ENCODE measurements at regions not wholly inside any gene's neighbourhood (a gene's known extent, or its start where the extent isn't known, plus 50 kb on each side); places are given as distances from the start of the nearest gene placed in this dataset.

DNA sequence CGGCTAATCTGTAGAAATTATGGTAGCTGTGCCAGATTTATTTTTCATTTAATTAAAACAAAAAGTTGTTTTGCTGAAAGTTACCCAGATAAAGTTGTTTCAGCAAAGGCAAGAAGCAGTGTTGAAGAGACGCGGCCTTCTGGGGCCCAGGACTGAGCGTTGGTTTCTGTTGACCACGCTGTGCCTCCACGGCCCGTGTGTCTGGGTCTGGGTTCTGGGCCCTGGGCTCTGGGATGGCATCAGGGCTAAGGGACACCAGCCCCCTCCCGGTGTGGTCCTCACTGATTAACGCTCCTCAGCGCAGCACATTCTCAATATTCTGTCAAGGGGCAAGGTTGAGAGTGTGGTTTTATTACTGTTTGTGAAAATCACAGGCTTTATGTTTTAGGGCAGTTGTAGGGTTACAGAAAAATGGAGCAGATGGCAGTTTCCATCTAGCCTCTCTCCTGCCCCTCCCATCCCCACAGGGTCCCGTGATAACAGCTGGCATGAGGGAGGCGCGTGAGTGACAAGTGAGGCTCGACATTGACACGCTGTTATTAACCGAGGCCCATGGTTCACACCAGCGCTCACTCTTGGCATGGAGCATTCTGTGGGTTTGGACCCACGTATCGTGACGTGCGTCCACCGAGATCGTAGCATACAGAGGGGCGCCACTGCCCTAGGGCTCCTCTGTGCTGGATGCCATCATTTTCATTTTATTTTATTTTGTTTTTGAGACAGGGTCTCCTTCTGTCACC lies 1231.4 kb downstream of the BRD1 start:
- no peak for DNase-seq (ENCODE audit: low spot score)

DNA sequence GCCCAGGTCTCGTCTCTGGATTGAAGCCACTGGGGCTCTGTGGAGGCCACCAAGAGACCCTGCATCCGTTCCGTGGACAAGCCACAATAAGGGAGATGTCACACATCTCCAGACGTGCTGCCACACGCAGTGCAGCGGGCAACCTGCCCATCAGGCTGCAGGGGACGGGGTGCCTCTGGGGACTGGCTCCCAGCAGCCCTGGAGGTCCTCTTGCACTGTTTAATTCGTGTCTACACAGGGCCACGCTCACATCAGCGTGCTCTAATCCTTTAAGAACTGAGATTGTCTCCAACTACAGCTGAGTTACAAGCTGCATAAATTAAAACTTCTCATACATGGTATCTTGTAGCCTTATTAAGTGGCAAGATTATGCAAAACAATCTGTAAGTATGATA lies 1232.2 kb downstream of the BRD1 start:
- DNase-seq (ENCODE audit: low spot score): no peak

DNA sequence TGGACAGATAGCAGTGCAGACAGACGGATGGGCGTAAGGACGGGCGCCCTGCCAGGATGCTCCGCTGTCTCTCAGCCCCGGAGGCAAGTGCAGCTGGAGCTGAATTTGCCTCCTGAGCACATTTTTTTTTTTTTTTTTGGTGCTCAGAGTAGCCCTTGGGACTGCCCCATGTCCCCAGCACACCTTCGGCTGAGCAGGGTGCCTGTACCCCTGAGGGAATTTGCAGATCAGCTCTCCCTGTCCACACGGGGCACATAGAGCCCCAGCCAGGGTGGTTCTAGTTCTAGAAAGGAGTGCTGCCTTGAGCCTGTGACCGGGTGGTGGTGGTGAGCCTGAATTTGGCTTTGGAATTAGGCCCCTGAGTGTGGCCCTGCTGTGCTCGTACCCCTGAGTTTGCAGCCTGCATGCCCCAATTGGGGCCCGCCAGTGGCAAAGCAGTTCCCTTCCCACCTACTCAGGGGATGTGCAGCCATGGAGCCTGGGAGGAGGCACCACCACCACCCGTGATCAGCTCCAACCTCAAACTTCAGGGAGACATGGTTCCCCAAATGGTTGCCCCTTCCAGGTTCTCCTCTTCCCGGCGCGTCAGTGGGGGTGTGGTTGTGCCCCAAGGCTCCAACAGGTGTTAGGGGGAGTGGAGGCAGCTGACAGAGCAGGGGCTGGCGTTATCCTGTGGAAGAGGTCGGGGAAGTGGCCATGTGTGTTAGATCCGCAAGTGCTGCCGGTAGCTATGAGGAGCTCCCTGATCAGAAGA lies 1232.7 kb downstream of the BRD1 start:
- no peak for DNase-seq (ENCODE audit: low spot score)

DNA sequence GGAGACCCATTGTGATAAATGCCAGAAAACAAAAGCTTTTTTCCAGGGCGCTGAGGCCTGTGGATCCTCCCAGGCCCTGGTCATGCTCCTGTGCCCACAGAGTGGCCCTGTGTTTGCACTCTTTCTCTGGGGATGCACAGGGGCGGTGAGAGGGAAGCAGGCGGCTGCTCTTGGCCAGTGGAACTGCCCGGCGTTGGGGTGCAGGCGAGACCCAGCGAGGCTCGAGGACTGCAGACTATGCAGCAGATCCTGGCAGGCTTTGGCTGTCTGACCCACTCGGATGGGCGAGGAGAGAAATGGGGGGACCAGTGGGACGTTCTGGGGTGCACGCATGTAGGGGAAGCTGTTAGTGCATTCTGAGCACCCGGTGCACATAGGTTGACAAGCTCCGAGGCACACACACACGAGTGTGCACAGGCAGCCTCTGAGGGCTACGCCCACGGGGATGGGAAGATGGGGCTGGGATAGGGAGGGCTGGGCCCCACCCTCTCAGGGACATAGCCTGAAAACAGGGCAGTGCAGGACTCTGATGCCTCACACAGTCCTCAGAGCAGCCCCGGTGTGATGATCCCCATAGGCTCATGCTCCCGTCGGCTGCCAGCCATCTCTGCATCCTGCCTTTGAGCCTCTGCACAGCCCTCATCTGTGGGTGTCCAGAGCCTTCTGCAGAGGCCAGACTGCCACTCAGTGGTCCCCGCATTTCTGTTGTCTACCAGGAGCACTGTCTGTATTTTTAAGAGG lies 1233.5 kb downstream of the BRD1 start:
- no peak for DNase-seq (ENCODE audit: low spot score)

DNA sequence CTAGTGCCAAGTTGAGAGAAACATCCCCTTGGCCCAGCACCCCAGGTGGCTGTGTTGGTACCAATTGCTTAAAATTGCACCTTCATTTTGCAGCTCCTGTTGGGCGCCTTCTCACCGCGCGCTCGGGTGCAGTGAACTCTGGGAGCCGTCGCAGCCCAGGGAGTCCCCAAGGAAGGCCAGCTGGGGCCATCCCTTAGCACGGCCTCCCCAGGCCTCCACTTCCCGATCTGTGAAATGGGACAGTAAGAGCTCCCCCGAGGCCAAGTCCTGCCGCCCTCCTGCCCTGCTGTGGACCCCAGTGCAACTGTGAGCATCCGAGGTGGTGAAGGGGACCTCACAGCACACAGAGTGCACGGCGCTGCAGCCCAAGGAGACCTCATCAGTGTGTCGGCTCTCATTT lies 1234.1 kb downstream of the BRD1 start:
- DNase-seq (ENCODE audit: low spot score): no peak

DNA sequence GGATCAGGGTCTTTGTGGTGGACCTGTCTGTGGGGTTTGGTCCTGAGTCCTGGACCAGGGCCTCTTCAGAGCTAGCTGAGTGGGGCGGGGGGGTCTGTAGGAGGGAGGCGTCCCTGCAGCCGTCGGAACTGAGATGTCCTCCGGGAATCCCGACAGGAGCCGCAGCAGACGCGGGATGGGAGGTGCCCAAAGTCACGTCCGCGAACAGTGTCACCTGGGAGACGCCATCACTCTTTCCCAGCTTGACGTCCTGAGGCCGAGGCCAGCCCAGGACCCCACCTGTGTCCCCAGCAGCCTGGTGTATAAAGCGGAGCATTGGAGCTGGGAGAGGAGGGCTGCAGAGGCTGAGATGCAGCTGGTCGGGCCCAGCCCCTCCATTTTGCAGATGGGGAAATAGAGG lies 1234.7 kb downstream of the BRD1 start:
- no peak for DNase-seq (ENCODE audit: low spot score)

DNA sequence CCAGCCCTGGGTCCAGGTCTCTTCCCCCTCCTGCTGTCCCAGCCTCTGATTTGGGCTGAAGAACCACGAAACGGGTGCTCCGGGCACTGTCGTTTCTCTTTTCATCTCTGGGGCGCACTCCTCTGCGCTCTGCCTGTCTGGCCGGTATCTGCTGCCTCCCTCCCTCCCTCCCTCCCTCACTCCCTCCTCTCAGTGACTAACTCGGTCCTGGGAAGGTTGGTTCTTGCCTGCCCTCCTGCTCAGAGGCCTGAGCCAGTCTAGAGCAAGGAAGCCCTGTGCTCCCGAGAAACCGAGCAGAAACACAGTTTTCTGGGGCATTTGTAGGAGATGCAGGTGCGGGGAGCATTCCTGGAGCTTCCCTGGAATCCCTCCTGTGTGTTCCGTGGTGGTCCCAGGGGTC lies 1235.2 kb downstream of the BRD1 start:
- DNase-seq (ENCODE audit: low spot score): no peak

DNA sequence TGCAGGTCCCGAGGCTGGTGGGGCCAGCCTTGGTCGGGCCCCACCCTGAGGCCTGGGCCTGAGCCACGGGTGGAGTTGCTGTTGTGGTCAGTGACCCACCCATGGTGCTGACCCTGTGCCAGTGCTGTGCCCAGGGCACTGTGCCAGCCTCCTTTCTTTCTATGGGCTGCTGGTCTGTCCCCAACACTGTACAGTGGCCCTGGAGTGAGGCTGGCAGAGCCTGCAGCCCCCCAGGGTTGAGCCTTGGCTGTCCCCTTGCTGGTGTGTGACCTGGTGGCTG lies 1235.7 kb downstream of the BRD1 start:
- no peak for DNase-seq (ENCODE audit: low spot score)

DNA sequence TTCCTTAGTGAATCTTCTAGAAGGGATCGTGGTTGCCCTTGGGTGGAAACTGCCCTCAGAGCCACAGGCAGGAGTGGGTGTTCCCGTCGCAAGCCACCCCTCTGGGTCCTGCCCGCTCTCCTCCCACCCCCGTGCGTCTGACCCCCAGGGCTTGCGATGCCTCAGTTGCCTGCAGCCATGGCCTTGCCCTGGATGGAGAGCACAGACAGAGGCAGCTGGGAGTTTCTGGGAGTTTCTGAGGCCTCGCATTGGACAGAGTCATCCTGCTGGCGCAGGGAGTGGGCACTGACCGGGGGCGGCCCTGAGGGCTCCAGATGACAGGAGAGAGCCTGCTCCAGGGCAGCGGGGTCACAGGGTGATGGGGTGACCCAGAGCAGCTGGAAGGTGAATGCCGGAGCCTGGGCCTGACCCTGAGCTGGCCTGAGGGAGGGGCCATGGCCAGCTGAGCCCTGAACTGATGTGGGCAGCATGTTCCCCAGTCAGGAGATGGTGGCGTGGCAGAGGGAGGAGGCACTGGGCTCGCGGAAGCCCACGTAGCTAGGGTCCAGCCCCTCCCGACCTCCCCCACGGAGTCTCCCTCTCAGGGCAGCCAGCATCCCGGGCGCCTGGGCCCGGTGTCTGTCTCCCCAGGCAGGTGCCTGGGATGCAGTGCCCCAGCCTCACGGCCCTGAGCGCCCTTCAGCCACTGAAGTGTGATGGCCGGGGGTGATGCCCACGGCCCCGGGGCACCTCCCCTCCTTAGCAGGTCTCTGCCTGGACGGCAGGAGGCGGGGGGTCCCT lies 1236.2 kb downstream of the BRD1 start:
- DNase-seq (ENCODE audit: low spot score): no peak

DNA sequence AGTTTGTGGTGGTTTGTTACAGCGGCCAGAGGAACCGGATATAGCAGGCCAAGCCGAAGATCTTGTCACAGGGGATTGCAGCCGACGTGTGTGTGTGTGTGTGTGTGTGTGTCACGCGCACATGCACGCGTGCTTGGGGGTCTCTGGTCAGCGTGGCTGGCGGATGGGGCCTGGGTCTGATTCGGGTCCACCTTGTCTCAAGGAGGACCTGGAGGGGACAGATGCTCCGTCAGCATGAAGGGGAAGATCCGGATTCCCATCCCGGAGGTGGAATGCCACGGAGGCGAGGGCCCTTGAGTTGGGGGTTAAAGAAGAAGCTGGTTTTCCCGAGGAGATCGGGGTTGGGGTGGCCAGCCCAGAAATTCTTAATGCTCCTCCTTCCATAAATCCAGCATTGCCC lies 1237.8 kb downstream of the BRD1 start:
- no peak for DNase-seq (ENCODE audit: low spot score)

DNA sequence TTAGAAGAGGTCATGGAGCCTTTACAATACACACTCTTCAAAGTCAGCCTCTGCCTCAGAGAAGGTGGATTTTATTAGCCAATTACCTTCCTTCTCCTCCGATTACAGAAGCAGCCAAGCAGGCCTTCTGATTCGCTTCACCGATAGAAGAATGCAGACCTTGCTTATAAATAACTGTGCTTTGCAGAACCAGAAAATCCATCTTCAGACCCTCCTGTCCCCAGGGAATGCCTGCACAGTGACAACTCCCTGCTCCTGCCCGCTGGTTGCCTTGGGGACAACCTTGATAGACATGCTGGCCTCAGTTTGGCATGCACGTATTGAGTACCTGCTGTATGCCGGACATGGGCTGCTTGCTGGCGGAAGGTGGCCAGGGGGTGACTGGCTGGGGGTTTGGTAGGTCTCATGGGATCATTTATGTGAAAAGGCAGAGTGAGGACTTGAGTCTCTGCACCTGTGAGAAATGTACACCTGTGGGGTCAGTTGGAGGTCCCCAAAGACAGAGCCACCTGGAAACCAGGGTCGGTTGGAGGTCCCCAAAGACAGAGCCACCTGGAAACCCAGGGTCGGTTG lies 1238.7 kb downstream of the BRD1 start:
- DNase-seq (ENCODE audit: low spot score): no peak

DNA sequence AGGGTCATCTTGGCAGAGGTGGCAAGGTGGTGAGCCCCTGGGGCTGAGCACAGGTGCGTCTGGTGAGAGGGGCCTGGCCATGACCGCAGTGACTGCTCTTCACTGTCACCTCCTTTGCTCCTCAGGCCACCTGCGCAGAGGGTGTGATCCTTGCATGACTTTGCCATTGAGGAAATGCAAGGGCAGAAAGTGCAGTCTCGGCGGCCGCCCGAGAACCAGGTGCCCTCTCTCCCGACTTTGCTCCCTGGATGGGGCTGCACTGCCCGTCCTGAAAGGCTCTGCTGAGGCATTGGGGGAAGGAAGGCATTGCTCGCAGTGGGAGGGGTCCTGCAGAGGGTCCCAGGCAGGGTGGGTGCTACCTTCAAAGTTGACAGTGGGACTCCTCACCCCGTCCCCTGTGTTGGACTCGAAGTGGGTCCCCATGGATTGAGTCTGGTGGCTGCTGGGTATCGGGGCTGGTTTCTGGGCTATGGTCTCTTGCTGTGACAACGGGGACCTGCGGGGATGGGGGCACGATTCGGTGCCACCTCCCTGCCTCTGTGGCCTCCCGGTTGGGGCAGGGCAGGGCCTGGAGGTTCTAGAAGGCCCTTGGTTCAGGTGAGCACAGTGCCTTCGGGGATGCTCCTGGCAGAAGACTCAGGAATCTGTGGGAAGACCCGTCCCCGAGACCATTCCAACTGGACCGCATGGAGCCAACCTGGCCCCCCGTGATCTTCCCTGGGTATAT lies 1239.4 kb downstream of the BRD1 start:
- DNase-seq (ENCODE audit: low spot score): no peak

DNA sequence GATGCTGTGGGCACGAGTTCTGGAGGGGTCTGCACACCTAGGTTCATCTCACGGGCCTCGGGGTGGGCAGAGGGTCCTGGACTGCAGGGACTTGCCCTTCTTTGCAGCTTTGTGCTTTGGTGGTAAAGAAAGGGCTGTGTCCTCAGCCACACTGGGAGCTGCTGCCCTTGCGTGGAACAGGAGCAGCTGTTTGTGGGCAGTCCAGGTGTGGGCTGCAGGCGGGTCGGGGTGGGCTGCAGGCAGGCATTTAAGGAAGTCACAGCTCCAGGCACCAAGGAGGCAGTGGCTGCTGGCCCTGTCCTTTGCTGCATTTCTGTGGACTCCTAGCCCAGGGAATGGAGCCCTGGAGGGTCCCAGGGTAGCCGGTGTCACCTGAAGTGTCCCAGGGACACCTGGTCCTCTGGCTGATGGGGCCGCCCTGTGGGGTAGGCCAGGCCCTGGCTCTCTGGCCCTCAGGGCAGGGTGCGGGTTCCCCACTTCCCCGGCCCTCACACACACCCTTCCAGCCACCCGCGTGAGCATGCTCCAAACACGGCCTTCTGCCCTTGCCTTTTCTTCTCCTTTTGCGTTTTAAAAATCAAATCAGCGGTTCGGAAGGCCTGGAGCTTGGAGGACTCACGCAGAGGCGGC lies 1240.3 kb downstream of the BRD1 start:
- no peak for DNase-seq (ENCODE audit: low spot score)

DNA sequence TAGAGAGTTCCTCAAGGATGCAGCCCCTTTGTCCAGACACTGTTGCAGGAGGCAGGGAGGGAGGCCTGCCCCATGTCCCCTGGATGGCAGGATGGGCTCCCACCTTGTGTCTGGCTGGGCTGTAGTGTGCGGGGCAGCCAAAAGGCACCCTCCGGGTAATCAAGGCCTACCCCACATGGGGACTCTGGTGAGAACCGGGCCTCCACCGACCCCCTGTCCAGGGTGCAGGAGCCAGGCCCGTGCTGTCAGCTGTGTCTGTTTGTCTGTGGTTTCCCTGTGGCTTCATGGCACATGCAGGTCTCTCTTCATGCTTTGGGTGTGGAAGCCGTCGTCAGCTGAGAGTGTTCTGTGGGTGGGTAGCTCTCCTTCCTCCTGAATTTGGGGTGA lies 1240.9 kb downstream of the BRD1 start:
- no peak for DNase-seq (ENCODE audit: low spot score)

DNA sequence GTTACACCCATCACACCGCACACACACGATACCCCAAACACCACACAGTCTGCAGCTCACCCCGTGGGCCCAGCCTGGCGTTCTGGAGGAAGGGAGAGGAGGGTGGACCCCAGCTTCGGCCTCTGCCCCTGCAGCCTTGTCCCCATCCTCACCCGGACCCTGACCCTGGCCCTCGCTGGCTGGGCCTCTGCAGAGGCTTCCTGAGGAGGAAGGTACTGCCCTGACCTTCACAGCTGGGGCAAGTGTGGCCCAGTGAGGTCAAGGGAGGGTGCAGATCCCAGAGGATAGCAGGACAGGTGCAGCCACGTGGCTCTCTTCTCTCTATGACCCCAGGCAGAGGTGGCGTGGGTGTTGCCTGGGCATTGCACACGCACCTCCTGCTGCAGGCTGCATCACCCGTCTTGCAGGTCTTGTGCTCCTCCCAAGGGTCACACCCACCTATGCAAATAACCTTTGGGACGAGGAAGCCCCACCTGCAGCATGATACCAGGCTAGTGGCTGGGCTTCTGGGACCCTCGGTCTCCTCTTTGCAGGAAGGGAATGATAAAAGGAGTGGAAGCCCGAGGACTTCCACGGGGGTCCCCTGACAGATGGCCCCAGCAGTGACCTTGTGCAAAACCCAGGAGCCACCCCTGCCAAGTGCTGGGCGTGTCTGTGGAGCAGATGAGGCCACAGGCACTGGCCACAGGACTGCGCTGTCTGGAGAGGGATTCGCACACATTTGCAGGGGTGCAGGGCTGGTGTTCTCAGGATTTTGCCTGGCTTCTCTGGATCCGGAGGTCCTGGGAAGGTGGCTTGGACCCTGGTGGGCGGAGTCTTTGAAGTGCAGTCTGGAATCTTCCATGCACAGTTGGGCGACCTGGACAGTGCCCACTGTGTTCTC lies 1241.5 kb downstream of the BRD1 start:
- DNase-seq (ENCODE audit: low spot score): no peak

DNA sequence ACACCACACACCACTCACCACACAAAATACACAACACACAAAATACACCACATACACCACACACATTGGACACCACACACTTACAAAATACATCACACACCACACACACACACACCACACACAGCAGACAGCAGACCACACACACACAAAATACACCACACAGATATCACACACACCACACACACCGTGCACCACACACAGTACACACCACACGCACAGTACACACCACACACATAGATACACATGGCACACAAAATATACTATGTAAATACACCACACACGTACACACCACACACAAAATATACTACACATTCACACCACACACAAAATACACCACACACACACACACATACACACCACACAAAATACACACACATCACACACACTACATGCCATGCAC lies 1243.5 kb downstream of the BRD1 start:
- DNase-seq (ENCODE audit: low spot score): no peak

DNA sequence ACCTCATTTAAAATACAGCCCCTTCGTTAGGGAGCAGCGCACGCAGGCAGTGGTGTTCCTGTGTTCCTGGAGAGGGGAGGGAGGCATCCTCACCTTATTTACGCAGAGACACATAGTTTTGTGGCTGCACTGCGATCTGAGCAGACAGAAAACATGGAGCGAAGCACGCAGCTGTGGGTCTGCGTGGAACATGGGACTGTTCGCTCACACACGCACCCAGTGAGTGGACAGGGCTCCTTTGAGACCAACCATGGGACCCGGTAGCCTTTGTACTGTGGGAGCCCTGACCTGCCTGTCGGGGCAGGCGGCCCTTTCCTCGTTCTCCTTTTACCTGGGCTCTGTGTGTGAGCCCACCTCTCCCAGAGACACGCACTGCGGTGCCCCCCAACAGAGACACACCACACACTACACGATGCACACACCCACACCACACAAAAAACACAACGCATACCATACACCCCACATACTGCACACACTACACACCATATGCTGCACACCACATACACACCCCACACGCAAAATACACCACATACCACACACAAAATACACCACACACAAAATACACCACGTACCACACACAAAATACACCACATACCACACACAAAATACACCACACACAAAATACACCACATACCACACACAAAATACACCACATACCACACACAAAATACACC lies 1245.7 kb downstream of the BRD1 start:
- DNase-seq (ENCODE audit: low spot score): no peak

DNA sequence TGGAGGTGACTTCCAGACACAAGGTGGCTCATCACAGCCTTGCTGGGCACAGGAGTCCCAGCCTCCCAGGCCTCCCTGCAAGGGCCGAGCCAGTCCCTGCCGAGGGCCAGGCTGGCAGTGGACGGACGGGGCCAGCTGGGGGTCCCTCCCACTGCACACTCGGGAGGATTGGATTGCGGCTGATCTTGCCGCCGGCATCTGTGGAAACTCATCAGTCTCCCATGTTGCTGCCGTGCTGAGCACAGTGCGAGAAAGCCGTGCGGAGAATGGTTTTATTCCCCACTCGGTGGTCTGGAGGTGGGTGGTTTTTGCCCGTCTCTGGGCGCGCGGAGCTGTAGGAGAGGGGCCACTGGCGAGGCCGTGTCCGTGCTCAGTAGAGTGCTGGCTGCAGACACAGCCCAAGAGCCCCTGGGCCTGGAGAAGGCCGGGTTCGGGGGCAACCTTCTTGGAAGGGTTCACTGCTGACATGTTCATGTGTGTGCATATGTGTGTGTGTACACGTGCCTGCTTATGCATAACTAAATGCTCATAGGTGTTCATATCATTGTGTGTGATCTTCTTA lies 1246.4 kb downstream of the BRD1 start:
- DNase-seq (ENCODE audit: low spot score): no peak

DNA sequence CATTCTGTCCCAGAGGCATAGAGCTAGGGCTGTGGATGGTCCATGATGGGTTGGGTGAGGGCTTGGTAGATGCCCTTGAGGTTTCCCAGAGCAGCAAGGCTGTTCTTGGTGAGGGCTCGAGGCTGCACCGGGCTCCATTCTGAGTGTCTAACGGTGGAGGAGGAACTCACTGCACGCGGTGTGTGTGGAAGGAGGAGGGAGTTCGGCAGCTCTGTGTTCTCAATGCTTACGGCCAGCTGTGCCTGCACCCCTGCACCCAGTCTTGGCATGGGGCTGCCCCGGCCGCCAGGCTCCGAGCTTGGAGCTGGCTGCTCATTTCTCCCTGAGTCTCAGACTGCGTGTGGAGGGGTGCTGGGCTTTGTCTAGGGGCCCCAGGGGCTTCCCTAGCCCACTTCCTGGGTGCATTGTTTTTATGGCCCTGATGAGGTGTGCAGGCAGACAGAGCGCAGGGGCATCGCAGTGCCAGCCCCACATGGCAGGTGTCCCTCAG lies 1247.1 kb downstream of the BRD1 start:
- no peak for DNase-seq (ENCODE audit: low spot score)

Data from putamen (tissue), 1 donor.